Central memory CD8-positive, alpha-beta T cell (primary cell): ENCODE measurements at regions not wholly inside any gene's neighbourhood (a gene's known extent, or its start where the extent isn't known, plus 50 kb on each side); places are given as distances from the start of the nearest gene placed in this dataset.

Source experiments
- ATAC-seq: fragments of 150-1000 bp; cut with Tn5 transposase; replicated peaks from 2 replicates; pipeline ENCODE4 v1.10.0; 2022; ENCODE audit warnings: mild to moderate bottlenecking, moderate FRiP score, moderate number of reproducible peaks; ENCODE audit not compliant: poor library complexity, severe bottlenecking; ENCODE audit errors: extremely low read depth
- DNase-seq, 2 donors: peaks; one replicate each; pipeline ENCODE4 v3.0.0; 2021; ENCODE audit warnings: low spot score in 2 of 2
- H3K27ac Mint-ChIP-seq: one replicate; pipeline ENCODE4 v1.8.0; 2022; ENCODE audit warnings: low read depth, mild to moderate bottlenecking, moderate library complexity, mixed read lengths
- H3K27me3 Mint-ChIP-seq: one replicate; pipeline ENCODE4 v1.8.0; 2022; ENCODE audit warnings: mixed read lengths
- H3K36me3 Mint-ChIP-seq: one replicate; pipeline ENCODE4 v1.8.0; 2022; ENCODE audit warnings: mild to moderate bottlenecking, moderate library complexity, mixed read lengths; ENCODE audit not compliant: insufficient read depth
- H3K4me1 Mint-ChIP-seq: one replicate; pipeline ENCODE4 v1.8.0; 2022; ENCODE audit warnings: mixed read lengths
- H3K4me3 Mint-ChIP-seq: one replicate; pipeline ENCODE4 v1.8.0; 2022; ENCODE audit warnings: mild to moderate bottlenecking, moderate library complexity, mixed read lengths
- H3K9me3 Mint-ChIP-seq: one replicate; pipeline ENCODE4 v1.8.0; 2022; ENCODE audit warnings: mixed read lengths

DNA sequence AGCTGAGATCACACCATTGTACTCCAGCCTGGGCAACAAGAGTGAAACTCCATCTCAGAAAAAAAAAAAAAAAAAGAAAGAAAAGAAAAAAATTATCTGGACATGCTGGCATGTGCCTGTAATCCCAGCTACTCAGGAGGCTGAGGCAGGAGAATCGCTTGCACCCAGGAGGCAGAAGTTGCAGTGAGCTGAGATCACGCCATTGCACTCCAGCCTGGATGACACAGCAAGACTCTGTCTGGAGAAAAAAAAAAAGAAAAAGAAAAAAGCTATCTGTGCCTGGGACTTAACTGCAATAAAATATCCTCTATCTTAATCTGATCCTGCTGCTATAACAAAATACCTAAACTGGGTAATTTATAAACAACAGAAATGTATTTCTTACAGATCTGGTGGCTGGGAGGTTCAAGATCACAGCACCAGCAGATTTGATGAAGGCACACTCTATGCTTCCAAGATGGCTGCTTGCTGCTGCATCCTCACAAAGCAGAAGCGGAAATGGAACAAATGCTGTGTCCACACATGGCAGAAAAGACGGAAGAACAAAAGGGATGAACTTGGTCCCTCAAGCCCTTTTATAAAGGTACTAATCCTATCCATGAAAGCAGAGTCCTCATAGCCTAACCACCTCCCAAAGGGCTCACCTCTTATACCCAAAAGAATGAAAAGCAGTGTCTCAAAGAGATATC lies 273.3 kb upstream of the JARID2 start:
- Mint-ChIP-seq H3K27ac (no peak overlapping the region), H3K4me1 (no peaks in the 10 kb centered on the region), H3K9me3 (no peaks in the 10 kb centered on the region), H3K4me3 (no peak overlapping the region), H3K27me3 (no peaks in the 10 kb centered on the region), H3K36me3 (no peaks in the 10 kb centered on the region)
- DNase-seq (no peak), ATAC-seq (no peak)

DNA sequence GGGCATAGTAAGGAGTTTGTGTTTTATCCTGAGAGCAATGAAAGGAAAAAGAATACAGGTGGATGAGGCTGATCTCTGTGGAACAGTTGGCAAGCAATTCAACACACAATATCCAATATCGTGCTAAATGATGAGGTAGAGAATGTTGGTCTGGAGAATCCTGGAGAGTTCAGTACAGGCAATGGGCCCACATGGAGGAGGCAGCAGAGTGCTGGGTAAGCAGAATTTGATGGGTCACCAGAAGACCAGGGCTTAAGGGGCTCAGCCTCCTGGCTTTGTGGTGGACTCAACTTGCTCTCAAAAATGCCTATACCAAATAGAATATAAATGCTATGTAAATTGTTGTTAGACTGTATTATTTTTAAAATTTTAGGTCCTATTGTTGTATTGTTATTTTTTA lies 271.5 kb upstream of the JARID2 start:
- DNase-seq = no peak
- Mint-ChIP-seq H3K9me3 (no peaks in the 10 kb centered on the region), H3K4me3 (no peak overlapping the region), H3K4me1 (no peaks in the 10 kb centered on the region), H3K27me3 (no peaks in the 10 kb centered on the region), H3K27ac (no peak overlapping the region), H3K36me3 (no peaks in the 10 kb centered on the region)
- ATAC-seq = no peak

DNA sequence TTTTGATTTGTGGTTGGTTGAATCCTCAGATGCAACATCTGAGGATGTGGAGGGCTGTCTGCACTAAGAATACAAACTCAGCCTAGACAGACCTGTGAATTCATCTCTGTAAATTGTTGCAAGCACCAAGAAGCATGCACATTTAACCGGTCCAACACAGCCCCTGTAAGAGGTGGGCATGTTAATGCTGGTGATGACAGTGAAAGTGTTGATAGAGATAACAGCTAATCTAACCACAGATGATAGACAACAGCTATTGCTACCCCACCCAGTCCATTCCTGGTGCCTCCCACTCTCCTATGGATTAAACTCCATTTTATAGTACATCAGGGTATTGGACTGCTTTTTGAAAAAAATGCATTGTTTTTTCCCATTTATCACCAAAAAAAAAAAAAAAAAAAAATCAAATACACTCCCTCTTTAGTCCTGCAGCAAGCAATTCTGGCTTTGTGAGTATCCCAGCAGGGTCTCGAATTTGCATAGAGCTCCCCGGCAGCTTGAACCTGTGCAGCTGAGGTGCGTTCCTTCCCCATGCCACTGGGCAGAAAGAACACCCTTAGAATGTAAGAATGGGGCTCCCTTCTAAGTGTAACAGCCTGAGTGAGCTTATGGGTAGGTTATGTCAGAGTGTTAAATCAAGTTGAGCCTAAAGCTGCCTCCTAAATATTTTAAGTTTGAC lies 270.9 kb upstream of the JARID2 start:
- Mint-ChIP-seq H3K36me3 (no peaks in the 10 kb centered on the region), H3K27me3 (no peaks in the 10 kb centered on the region), H3K9me3 (no peaks in the 10 kb centered on the region), H3K4me1 (no peaks in the 10 kb centered on the region), H3K4me3 (no peak overlapping the region), H3K27ac (no peak overlapping the region)
- DNase-seq (no peak), ATAC-seq (no peak)

DNA sequence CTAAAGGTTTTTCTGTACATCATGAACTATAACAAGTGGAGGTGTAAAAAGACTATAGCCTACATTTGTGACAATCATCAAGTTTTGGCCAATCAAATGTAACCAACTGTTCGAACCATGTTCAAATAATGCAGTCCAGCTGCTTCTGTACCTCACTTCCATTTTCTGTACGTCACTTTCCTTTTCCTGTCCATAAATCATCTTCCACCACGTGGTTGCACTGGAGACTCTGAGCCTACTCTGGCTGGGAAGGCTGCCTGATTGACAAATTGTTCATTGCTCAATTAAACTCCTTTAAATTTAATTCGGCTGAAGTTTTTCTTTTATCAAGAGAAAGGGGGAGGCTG lies 270.4 kb upstream of the JARID2 start:
- DNase-seq = no peak
- H3K4me3 Mint-ChIP-seq = no peak overlapping the region
- H3K27ac Mint-ChIP-seq = no peak overlapping the region
- H3K4me1 Mint-ChIP-seq = no peaks in the 10 kb centered on the region
- no peak for ATAC-seq
- no peaks in the 10 kb centered on the region for H3K9me3 Mint-ChIP-seq
- H3K36me3 Mint-ChIP-seq = no peaks in the 10 kb centered on the region
- no peaks in the 10 kb centered on the region for H3K27me3 Mint-ChIP-seq

DNA sequence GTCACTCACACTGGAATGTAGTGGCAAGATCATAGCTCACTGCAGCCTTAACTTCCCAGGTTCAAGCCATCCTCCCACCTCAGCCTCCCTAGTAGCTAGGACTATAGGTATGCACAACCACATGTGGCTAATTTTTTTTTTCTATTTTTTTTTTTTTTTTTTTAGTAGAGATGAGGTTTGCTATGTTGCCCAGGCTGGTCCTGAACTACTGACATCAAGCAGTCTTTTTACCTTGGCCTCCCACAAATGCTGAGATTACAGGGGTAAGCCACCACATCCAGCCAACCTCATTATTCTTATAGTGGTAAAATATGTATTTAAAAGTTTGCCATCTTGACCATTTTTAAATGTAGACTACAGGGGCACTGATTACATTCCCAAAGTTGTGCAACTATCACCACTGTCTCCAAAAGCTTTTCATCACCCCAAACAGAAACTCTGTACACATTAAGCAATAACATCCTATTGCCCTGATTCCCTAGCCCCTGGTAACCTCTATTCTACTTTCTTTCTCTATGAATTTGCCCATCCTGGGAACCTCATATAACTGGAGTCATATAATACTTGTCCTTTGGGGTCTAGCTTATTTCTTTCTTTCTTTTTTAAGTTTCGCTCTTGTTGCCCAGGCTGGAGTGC lies 268.0 kb upstream of the JARID2 start:
- no peak overlapping the region for H3K27ac Mint-ChIP-seq
- H3K4me1 Mint-ChIP-seq = no peaks in the 10 kb centered on the region
- H3K4me3 Mint-ChIP-seq = no peak overlapping the region
- DNase-seq (no peak), ATAC-seq (no peak)
- H3K36me3 Mint-ChIP-seq = no peaks in the 10 kb centered on the region
- peaks cover 11% of the 10 kb centered on the region for H3K27me3 Mint-ChIP-seq
- H3K9me3 Mint-ChIP-seq = no peaks in the 10 kb centered on the region

DNA sequence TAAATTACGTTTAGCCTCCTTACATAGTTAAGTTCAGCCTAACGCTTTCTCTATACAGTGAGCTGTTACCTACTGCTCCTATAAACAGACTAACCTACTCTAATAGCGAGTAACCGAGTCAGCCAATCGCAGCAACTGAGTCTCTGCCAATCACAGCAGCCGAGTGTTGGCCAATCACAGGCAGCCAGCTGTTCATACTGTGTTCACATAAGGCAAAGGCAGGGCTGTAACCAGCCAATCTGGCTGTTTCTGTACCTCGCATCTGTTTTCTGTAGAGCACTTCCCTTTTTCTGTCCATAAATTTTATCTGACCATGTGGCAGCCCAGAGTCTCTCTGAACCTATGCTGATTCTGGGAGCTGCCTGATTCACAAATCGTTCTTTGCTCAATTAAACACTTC lies 263.9 kb upstream of the JARID2 start:
- H3K4me3 Mint-ChIP-seq = no peak overlapping the region
- H3K27ac Mint-ChIP-seq = no peak overlapping the region
- no peaks in the 10 kb centered on the region for H3K36me3 Mint-ChIP-seq
- no peak for DNase-seq
- no peaks in the 10 kb centered on the region for H3K4me1 Mint-ChIP-seq
- no peaks in the 10 kb centered on the region for H3K9me3 Mint-ChIP-seq
- no peak for ATAC-seq
- peaks cover 41% of the 10 kb centered on the region for H3K27me3 Mint-ChIP-seq

DNA sequence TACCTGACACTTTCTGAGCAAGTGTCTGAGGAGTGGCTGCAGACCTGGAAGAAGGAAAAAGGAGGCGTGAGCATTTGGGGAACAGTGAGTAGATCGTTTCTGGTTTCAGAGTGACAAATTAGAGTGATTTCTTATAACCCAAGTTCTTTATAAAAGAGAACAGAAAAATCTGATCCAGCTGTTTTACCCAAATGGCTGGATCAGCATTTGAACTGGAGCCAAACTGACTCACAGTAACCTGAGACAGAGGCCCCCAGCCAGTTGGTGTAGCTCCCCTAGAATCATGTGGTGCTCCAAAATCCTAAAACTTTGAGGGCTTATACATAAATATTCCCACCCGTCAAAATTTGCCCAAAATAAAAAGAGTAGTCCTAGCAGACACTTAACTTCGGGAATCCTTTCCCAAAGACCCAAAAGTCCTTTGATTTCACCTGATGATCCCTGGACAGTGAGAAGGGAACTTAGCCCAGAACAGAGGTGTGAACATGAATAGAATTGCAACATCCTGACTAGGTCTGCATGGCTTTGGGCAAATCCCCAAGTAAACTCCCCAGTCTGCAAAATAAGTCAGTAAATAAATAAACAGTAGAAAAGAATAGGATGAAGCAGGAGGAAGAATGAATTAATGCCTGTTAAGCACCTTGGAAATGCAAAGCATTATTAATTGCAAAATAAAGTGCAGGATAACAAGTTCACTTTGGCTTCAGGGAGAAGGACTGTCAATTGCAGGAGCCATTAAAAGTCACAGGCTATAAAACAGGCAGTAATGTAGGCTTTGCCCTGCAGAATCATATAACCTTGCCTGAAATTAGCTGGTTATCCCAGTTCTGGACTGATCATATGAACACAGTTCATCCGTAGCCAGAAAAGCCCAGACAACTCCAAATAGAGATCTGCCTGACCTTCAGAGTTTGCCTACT lies 262.0 kb upstream of the JARID2 start:
- Mint-ChIP-seq H3K4me3 (no peak overlapping the region), H3K4me1 (no peaks in the 10 kb centered on the region), H3K9me3 (no peaks in the 10 kb centered on the region), H3K27ac (no peak overlapping the region), H3K36me3 (no peaks in the 10 kb centered on the region), H3K27me3 (peaks cover 41% of the 10 kb centered on the region)
- ATAC-seq (no peak), DNase-seq (no peak)

DNA sequence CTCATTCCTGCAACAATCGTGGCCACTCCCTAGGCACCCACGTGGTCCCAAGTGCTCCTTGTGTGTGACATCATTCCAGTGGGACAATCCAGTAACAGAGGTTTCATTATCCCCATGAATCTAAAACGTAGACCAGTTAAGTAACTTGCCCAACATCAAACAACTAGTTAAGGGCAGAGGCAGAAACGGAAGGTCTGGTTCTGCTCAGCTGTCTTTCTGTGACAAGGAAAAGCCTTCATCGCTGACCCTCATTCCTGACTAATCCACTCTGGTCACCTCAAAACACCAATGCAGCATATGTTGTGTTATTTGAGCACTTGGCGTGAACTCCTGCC lies 261.4 kb upstream of the JARID2 start:
- Mint-ChIP-seq H3K27me3 (peaks cover 41% of the 10 kb centered on the region), H3K27ac (no peak overlapping the region), H3K4me1 (no peaks in the 10 kb centered on the region), H3K36me3 (no peaks in the 10 kb centered on the region), H3K9me3 (no peaks in the 10 kb centered on the region), H3K4me3 (no peak overlapping the region)
- ATAC-seq (no peak), DNase-seq (no peak)

DNA sequence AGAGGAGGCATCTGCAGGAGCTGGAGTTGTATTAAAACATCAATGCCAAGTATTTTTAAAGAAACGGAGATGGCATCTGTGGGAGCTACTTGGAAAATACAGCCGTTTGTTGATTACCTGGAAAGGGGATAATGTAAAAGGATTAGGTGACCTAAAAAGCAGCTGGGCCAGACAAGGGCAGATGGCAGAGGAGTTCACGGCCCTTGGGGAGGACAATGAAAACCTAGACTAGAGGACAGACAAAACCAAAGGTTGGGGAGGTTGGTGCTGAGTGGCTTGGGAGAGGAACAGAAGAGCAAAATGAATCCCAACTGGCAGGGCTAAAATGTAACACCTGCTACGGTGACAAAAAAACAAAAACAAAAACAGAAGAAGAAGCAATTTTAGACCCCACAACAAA lies 260.5 kb upstream of the JARID2 start:
- Mint-ChIP-seq H3K36me3 (no peaks in the 10 kb centered on the region), H3K4me1 (no peaks in the 10 kb centered on the region), H3K4me3 (no peak overlapping the region), H3K9me3 (no peaks in the 10 kb centered on the region), H3K27me3 (peaks cover 41% of the 10 kb centered on the region), H3K27ac (no peak overlapping the region)
- DNase-seq = no peak
- no peak for ATAC-seq

DNA sequence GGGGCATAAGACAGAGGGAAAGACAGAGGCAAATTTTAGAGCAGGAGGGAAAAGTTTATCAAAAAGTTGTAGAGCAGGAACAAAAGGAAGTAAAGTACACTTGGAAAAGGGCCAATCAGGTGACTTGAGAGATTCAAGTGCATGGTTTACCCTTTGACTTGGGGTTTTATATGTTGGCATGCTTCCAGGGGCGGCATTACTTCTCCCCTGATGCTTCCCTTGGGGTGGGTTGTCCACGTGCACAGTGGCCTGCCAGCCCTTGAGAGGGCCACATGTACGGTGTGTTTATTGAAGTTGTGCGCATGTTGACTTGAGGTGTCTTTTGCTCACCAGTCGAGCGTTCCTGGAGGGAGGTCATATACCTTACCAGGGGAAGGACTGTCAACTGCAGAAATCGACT lies 259.5 kb upstream of the JARID2 start:
- ATAC-seq = no peak
- DNase-seq = no peak
- Mint-ChIP-seq H3K4me3 (no peak overlapping the region), H3K27me3 (peaks cover 41% of the 10 kb centered on the region), H3K27ac (no peak overlapping the region), H3K9me3 (no peaks in the 10 kb centered on the region), H3K36me3 (no peaks in the 10 kb centered on the region), H3K4me1 (no peaks in the 10 kb centered on the region)

DNA sequence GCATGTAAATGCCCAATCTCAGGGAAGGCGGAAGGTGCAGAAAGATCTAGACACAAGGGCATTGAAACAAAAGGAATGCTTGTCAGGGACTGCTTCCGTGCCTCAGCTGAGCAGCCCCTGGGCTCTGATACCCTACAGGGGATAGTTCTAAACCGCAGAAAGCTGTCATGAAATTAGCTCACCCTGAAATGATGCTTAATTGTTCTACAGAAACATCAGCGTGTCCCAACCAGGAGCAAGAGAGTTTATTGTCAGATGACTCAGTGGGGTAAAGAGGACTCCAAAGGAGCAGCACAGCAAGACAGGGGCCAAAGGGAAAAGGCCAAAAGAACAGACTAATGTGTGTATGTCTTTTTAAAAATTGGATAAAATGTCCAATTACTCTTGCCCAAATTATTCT lies 258.4 kb upstream of the JARID2 start:
- Mint-ChIP-seq H3K4me3 (no peak overlapping the region), H3K9me3 (no peaks in the 10 kb centered on the region), H3K4me1 (no peaks in the 10 kb centered on the region), H3K36me3 (no peaks in the 10 kb centered on the region), H3K27me3 (peaks cover 32% of the 10 kb centered on the region), H3K27ac (no peak overlapping the region)
- no peak for DNase-seq
- ATAC-seq = no peak

DNA sequence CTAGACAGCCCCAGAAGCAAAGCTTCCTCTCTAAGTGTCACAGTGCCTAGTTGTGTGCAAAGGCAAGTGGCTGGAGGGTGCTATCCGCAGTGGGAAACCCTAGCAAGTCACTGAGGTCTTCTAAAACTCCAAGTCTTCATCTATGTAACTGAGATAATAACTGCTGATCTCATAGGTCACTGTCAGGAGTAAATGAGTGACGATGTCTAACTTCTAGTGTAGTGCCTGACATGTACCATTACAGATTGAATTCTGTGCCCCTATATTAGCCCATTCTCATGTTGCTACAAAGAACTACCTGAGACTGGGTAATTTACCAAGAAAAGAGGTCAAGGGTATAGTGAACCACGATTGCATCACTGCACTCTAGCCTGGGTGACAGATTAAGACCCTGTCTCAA lies 253.5 kb upstream of the JARID2 start:
- Mint-ChIP-seq H3K27ac (no peak overlapping the region), H3K36me3 (no peaks in the 10 kb centered on the region), H3K4me3 (no peak overlapping the region), H3K9me3 (no peaks in the 10 kb centered on the region), H3K4me1 (no peaks in the 10 kb centered on the region), H3K27me3 (no peaks in the 10 kb centered on the region)
- ATAC-seq = no peak
- DNase-seq = no peak
